ENCODE measurements at regions not wholly inside any gene's neighbourhood (a gene's known extent, or its start where the extent isn't known, plus 50 kb on each side); places are given as distances from the start of the nearest gene placed in this dataset.
"Not testable (repeated sequence)": the region's sequence is repeated elsewhere in the genome, so short reads cannot be mapped to it uniquely, and the experiment has no call there.

DNA sequence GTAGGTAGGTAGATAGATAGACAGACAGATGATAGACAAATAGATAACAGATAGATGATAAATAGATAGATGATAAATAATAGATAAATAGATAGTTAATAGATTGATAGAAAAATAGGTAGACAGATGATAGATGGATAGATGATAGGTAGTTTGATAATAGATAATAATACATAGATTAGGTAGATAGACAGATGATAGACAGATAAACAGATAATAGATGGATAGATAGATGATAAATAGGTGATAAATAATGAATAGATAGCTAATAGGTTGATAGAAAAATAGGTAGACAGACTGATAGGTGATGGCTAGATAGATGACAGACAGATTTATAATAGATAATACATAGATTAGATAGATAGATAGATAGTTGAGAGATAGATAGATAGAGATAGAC lies 350.5 kb upstream of the DPP6 start:
- Histone ChIP-seq H3K79me2 (ENCODE audit: insufficient read depth, low read length) (no peaks in the 10 kb centered on the region), H3K9ac (ENCODE audit: insufficient read depth, low read length, poor library complexity, severe bottlenecking) (no peak overlapping the region), H3K36me3 (replicated peaks in 1 of 2; ENCODE audit: control insufficient read depth in 1 of 2, insufficient read depth in 2 of 2, low read length in 2 of 2) (no peaks in the 10 kb centered on the region), H3K27me3 (ENCODE audit: control insufficient read depth in 2 of 2, insufficient read depth in 2 of 2, low read length in 2 of 2) (no peaks in the 10 kb centered on the region), H3K4me2 (replicated peaks; ENCODE audit: extremely low read depth, low read length, poor library complexity, severe bottlenecking) (no peak overlapping the region), H3K27ac (ENCODE audit: low read depth in 1 of 2, low read length in 2 of 2) (no peak overlapping the region), H3K9me3 (replicated peaks in 1 of 2; ENCODE audit: control insufficient read depth in 1 of 2, insufficient read depth in 1 of 2, low read length in 2 of 2) (peaks cover 17 to 20% of the 10 kb centered on the region in 2 donors), H3K4me1 (ENCODE audit: control insufficient read depth in 1 of 2, insufficient read depth in 2 of 2, low read length in 2 of 2) (no peaks in the 10 kb centered on the region), H4K20me1 (ENCODE audit: insufficient read depth, low read length) (no peaks in the 10 kb centered on the region), H3K4me3 (replicated peaks in 1 of 3; ENCODE audit: low read depth in 2 of 3, low read length in 3 of 3) (no peak overlapping the region), H2AFZ (ENCODE audit: insufficient read depth, low read depth, low read length, poor library complexity, severe bottlenecking) (no peak overlapping the region)
- intact Hi-C loops (cut with micrococcal nuclease), result no loop called here
- Mint-ChIP-seq H3K27me3 (ENCODE audit: low read depth in 3 of 3) (no peaks in the 10 kb centered on the region), H3K36me3 (no peaks in the 10 kb centered on the region), H3K4me3 (no peak overlapping the region), H3K27ac (no peak overlapping the region), H3K9me3 (peaks cover 0 to 17% (median 8%) of the 10 kb centered on the region in 7 donors), H3K4me1 (no peaks in the 10 kb centered on the region)
- DNase-seq, result no peak
- TF ChIP-seq, protein P1, sequence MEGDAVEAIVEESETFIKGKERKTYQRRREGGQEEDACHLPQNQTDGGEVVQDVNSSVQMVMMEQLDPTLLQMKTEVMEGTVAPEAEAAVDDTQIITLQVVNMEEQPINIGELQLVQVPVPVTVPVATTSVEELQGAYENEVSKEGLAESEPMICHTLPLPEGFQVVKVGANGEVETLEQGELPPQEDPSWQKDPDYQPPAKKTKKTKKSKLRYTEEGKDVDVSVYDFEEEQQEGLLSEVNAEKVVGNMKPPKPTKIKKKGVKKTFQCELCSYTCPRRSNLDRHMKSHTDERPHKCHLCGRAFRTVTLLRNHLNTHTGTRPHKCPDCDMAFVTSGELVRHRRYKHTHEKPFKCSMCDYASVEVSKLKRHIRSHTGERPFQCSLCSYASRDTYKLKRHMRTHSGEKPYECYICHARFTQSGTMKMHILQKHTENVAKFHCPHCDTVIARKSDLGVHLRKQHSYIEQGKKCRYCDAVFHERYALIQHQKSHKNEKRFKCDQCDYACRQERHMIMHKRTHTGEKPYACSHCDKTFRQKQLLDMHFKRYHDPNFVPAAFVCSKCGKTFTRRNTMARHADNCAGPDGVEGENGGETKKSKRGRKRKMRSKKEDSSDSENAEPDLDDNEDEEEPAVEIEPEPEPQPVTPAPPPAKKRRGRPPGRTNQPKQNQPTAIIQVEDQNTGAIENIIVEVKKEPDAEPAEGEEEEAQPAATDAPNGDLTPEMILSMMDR (IDR thresholded peaks at IDR 0.05), result no peak

DNA sequence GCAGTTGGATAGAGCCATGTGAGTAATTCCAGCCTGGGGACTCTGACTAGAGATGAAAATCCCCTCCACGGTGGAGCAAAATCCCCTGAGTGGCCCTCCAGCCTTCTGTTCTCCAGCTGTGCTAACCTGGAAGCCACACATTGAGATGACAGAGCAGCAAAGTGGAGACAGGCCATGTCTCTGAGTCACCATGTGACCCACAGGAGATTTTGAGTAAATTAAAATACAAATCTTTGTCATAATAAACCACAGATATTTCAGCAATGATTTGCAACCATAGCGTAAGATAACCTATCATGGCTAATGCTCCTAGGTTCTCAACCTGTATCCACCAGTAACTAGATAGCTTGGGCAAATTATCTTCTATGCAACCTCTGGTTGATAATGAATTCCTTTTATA lies 328.3 kb upstream of the DPP6 start:
- peaks cover 0 to 18% (median 6%) of the 10 kb centered on the region in 7 donors for H3K9me3 Mint-ChIP-seq
- H3K4me3 ChIP-seq (replicated peaks in 1 of 3; ENCODE audit: low read depth in 2 of 3, low read length in 3 of 3); H4K20me1 ChIP-seq (ENCODE audit: insufficient read depth, low read length); H3K36me3 ChIP-seq (replicated peaks in 1 of 2; ENCODE audit: control insufficient read depth in 1 of 2, insufficient read depth in 2 of 2, low read length in 2 of 2); DNase-seq; H3K4me1 ChIP-seq (ENCODE audit: control insufficient read depth in 1 of 2, insufficient read depth in 2 of 2, low read length in 2 of 2); H3K27ac ChIP-seq (ENCODE audit: low read depth in 1 of 2, low read length in 2 of 2); intact Hi-C loops (cut with micrococcal nuclease); H3K4me1 Mint-ChIP-seq; H3K27me3 Mint-ChIP-seq (ENCODE audit: low read depth in 3 of 3); H3K4me3 Mint-ChIP-seq; H3K27me3 ChIP-seq (ENCODE audit: control insufficient read depth in 2 of 2, insufficient read depth in 2 of 2, low read length in 2 of 2); H3K27ac Mint-ChIP-seq; H3K79me2 ChIP-seq (ENCODE audit: insufficient read depth, low read length); H3K9ac ChIP-seq (ENCODE audit: insufficient read depth, low read length, poor library complexity, severe bottlenecking); H3K4me2 ChIP-seq (replicated peaks; ENCODE audit: extremely low read depth, low read length, poor library complexity, severe bottlenecking); H3K36me3 Mint-ChIP-seq; H2AFZ ChIP-seq (ENCODE audit: insufficient read depth, low read depth, low read length, poor library complexity, severe bottlenecking): not testable (repeated sequence)
- H3K9me3 ChIP-seq (replicated peaks in 1 of 2; ENCODE audit: control insufficient read depth in 1 of 2, insufficient read depth in 1 of 2, low read length in 2 of 2), result peaks cover 0 to 11% of the 10 kb centered on the region in 2 donors
- no CpG with 5 or more reads among the region's 2 CpGs for WGBS (ENCODE audit: insufficient coverage)

DNA sequence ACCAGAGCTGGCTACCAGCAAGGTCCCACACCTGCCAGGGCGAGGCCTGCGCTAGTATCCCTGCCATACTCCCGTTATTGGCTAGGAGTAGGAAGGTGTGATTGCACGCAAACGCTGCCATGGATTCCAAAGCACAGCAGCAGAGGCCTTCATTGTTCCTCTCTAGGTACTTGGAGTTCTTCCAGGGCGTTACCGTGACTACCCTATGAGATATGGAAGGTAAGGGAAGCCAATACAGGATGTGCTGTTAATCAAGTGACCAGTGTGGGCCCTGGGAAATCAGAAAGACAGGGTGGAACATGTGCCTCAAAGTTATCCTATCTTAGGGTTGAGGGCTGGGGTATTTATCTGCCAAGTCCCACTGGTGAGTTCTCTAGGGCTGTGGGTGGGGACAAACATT lies 320.7 kb upstream of the DPP6 start:
- H3K36me3 Mint-ChIP-seq; H3K36me3 ChIP-seq (replicated peaks in 1 of 2; ENCODE audit: control insufficient read depth in 1 of 2, insufficient read depth in 2 of 2, low read length in 2 of 2); DNase-seq; H3K4me3 ChIP-seq (replicated peaks in 1 of 3; ENCODE audit: low read depth in 2 of 3, low read length in 3 of 3); H3K9me3 ChIP-seq (replicated peaks in 1 of 2; ENCODE audit: control insufficient read depth in 1 of 2, insufficient read depth in 1 of 2, low read length in 2 of 2); H3K27ac ChIP-seq (ENCODE audit: low read depth in 1 of 2, low read length in 2 of 2); H3K27me3 Mint-ChIP-seq (ENCODE audit: low read depth in 3 of 3); H3K27ac Mint-ChIP-seq; H3K9ac ChIP-seq (ENCODE audit: insufficient read depth, low read length, poor library complexity, severe bottlenecking); H3K4me3 Mint-ChIP-seq; H4K20me1 ChIP-seq (ENCODE audit: insufficient read depth, low read length); H2AFZ ChIP-seq (ENCODE audit: insufficient read depth, low read depth, low read length, poor library complexity, severe bottlenecking); intact Hi-C loops (cut with micrococcal nuclease); H3K4me2 ChIP-seq (replicated peaks; ENCODE audit: extremely low read depth, low read length, poor library complexity, severe bottlenecking); H3K27me3 ChIP-seq (ENCODE audit: control insufficient read depth in 2 of 2, insufficient read depth in 2 of 2, low read length in 2 of 2); H3K4me1 ChIP-seq (ENCODE audit: control insufficient read depth in 1 of 2, insufficient read depth in 2 of 2, low read length in 2 of 2); H3K79me2 ChIP-seq (ENCODE audit: insufficient read depth, low read length); H3K4me1 Mint-ChIP-seq: not testable (repeated sequence)
- whole genome bisulfite sequencing (ENCODE audit: insufficient coverage), result 100% methylated on average over 3 of the region's 7 CpGs
- H3K9me3 Mint-ChIP-seq, result peaks cover 2 to 13% (median 7%) of the 10 kb centered on the region in 7 donors

DNA sequence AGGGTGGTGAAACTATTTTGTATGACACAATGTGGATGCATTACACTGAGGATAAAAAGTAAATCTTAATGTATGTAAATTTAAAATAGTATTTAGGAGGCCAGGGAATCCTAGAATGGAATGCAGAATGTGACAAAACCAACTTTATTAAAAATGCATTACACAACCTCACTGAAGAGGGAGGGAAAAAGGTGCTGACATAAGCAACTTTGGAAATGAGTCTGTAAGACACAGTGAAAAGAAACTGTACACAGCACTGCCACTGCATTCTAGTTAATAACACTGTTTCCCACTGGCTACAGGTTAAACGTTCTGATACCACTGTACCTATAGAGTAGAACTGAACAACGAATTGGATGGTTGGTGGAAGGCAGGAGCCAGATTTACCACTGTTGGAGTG lies 308.8 kb upstream of the DPP6 start:
- H3K36me3 Mint-ChIP-seq; intact Hi-C loops (cut with micrococcal nuclease); H4K20me1 ChIP-seq (ENCODE audit: insufficient read depth, low read length); H3K36me3 ChIP-seq (replicated peaks in 1 of 2; ENCODE audit: control insufficient read depth in 1 of 2, insufficient read depth in 2 of 2, low read length in 2 of 2); H3K4me3 ChIP-seq (replicated peaks in 1 of 3; ENCODE audit: low read depth in 2 of 3, low read length in 3 of 3); H3K4me2 ChIP-seq (replicated peaks; ENCODE audit: extremely low read depth, low read length, poor library complexity, severe bottlenecking); H3K4me1 ChIP-seq (ENCODE audit: control insufficient read depth in 1 of 2, insufficient read depth in 2 of 2, low read length in 2 of 2); H3K9ac ChIP-seq (ENCODE audit: insufficient read depth, low read length, poor library complexity, severe bottlenecking); H2AFZ ChIP-seq (ENCODE audit: insufficient read depth, low read depth, low read length, poor library complexity, severe bottlenecking); H3K27me3 Mint-ChIP-seq (ENCODE audit: low read depth in 3 of 3); DNase-seq; H3K27ac Mint-ChIP-seq; H3K27me3 ChIP-seq (ENCODE audit: control insufficient read depth in 2 of 2, insufficient read depth in 2 of 2, low read length in 2 of 2); H3K27ac ChIP-seq (ENCODE audit: low read depth in 1 of 2, low read length in 2 of 2); H3K79me2 ChIP-seq (ENCODE audit: insufficient read depth, low read length); H3K4me1 Mint-ChIP-seq; H3K4me3 Mint-ChIP-seq: not testable (repeated sequence)
- H3K9me3 Mint-ChIP-seq, result peaks cover 0 to 13% (median 7%) of the 10 kb centered on the region in 7 donors
- 43% methylated on average over 1 of the region's 2 CpGs for WGBS (ENCODE audit: insufficient coverage)
- H3K9me3 ChIP-seq (replicated peaks in 1 of 2; ENCODE audit: control insufficient read depth in 1 of 2, insufficient read depth in 1 of 2, low read length in 2 of 2), result peaks cover 0 to 11% of the 10 kb centered on the region in 2 donors

All from CD14-positive monocyte (primary cell).